PC-9 (cell line): ENCODE measurements at regions not wholly inside any gene's neighbourhood (a gene's known extent, or its start where the extent isn't known, plus 50 kb on each side); places are given as distances from the start of the nearest gene placed in this dataset.
"Not testable (repeated sequence)": the region's sequence is repeated elsewhere in the genome, so short reads cannot be mapped to it uniquely, and the experiment has no call there.

Experiments
- BruUV-seq: library from RNA; stranded (reverse); fragments of 400-500 nt; replicated peaks from 2 replicates; lab custom pipeline; 2021; lab: Mats Ljungman, UMichigan
- CTCF ChIA-PET: fragments of 300-600 bp; sonication (Branson Sonifier 250); formaldehyde crosslinking; loops from one replicate; lab custom pipeline; 2022; ENCODE audit warnings: antibody characterized with exemption; lab: Charles Lee
- POLR2A ChIA-PET: fragments of 300-600 bp; sonication (Branson Sonifier 250); formaldehyde crosslinking; loops from one replicate; lab custom pipeline; 2022; ENCODE audit warnings: antibody characterized with exemption; ENCODE audit not compliant: unreplicated experiment; lab: Charles Lee
- DNase-seq, 2 experiments: peaks; one replicate each; pipeline versions ENCODE4 v3.0.0 to v3.0.0-alpha.2; 2015 to 2022; ENCODE audit warnings: mixed read lengths in 1 of 2
- H2AFZ ChIP-seq: fragments of 200-600 bp; sonication (generic); 2 replicates; pipeline ENCODE4 v1.8.1; 2017; ENCODE audit warnings: antibody characterized with exemption
- H3F3A ChIP-seq: fragments of 200-600 bp; sonication (generic); 2 replicates; pipeline ENCODE4 v1.8.1; 2017; ENCODE audit warnings: antibody characterized with exemption, mild to moderate bottlenecking, low read depth; ENCODE audit not compliant: insufficient read depth
- H3K27ac ChIP-seq: fragments of 200-600 bp; sonication (generic); 2 replicates; pipeline ENCODE4 v1.6.1; 2016; ENCODE audit warnings: mixed run types
- H3K27me3 ChIP-seq: fragments of 200-600 bp; sonication (generic); 2 replicates; pipeline ENCODE4 v1.6.1; 2016; ENCODE audit warnings: low read depth, mixed run types; ENCODE audit not compliant: insufficient read depth
- H3K36me3 ChIP-seq: fragments of 200-600 bp; sonication (generic); 2 replicates; pipeline ENCODE4 v1.6.1; 2016; ENCODE audit warnings: low read depth, mixed run types
- H3K4me1 ChIP-seq: fragments of 200-600 bp; sonication (generic); replicated peaks from 2 replicates; pipeline ENCODE4 v1.6.1; 2016; ENCODE audit warnings: mixed run types; ENCODE audit not compliant: insufficient read depth
- H3K4me2 ChIP-seq: fragments of 200-600 bp; sonication (generic); 2 replicates; pipeline ENCODE4 v1.6.1; 2017; ENCODE audit warnings: mixed run types
- H3K4me3 ChIP-seq: fragments of 200-600 bp; sonication (generic); 2 replicates; pipeline ENCODE4 v1.6.1; 2016; ENCODE audit warnings: mixed run types
- H3K79me2 ChIP-seq: fragments of 200-600 bp; sonication (generic); 2 replicates; pipeline ENCODE4 v1.6.1; 2017; ENCODE audit warnings: low read depth, mixed run types
- H3K9me2 ChIP-seq: fragments of 200-600 bp; sonication (generic); 2 replicates; pipeline ENCODE4 v1.8.1; 2017; ENCODE audit warnings: mild to moderate bottlenecking; ENCODE audit not compliant: insufficient read depth
- H3K9me3 ChIP-seq: fragments of 200-600 bp; sonication (generic); 2 replicates; pipeline ENCODE4 v1.8.1; 2016; ENCODE audit warnings: low read depth; ENCODE audit not compliant: insufficient read depth
- H4K20me1 ChIP-seq: fragments of 200-600 bp; sonication (generic); 2 replicates; pipeline ENCODE4 v1.8.1; 2017; ENCODE audit not compliant: insufficient read depth
- CTCF ChIP-seq: fragments of 200-600 bp; sonication (generic); conservative IDR thresholded peaks from 2 replicates; pipeline ENCODE4 v1.6.1; 2017; ENCODE audit warnings: mixed run types, antibody characterized with exemption, mild to moderate bottlenecking, moderate library complexity
- EZH2 ChIP-seq: fragments of 200-600 bp; sonication (generic); IDR thresholded peaks from 2 replicates; pipeline ENCODE4 v1.8.0; 2017; ENCODE audit warnings: antibody characterized with exemption, low read depth
- intact Hi-C: fragments of 100-400 bp; cut with micrococcal nuclease; formaldehyde crosslinking; loops from one replicate; pipeline ENCODE4 v1.10.0; 2022; ENCODE audit not compliant: unreplicated experiment

DNA sequence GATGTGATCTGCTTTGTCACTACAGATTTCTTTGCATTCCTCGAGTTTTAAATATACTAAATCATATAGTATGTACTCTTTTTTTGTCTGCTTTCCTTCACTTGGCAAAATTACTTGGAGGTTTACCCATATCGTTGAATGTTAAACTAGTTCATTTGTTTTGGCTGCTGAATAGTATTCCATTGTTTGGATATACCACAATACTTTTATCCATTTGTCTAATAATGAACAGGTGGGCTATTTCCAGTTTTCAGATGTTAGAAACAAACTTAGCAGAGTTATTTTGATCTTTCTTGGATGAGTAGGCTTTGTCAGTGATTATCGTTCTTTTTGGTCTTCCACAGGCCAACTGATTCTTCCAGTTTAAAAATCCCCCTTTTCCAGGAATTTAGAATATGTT, 154.0 kb upstream of the TGFBR2 start:
- intact Hi-C loops, result no loop called here

GRCh38 chr3:30453360-30454039, 152.9 kb upstream of the TGFBR2 start:
- Histone ChIP-seq H3K36me3 (no peaks in the 10 kb centered on the region), H3K4me1 (no peaks in the 10 kb centered on the region), H3K4me2 (no peak overlapping the region), H3K9me2 (no peaks in the 10 kb centered on the region), H3K27ac (no peak overlapping the region), H4K20me1 (no peaks in the 10 kb centered on the region), H3K27me3 (no peaks in the 10 kb centered on the region), H3K79me2 (no peaks in the 10 kb centered on the region), H3F3A (no peaks in the 10 kb centered on the region), H3K9me3 (no peaks in the 10 kb centered on the region), H2AFZ (no peak overlapping the region), H3K4me3 (no peak overlapping the region)
- no peak for TF ChIP-seq EZH2
- TF ChIP-seq CTCF, result no peak
- intact Hi-C loops, result no loop called here
- ChIA-PET POLR2A (interaction anchor here (0.6 to 0.7 kb wide), 2 partner anchors 95 to 1138 kb away, joined by 3 read pairs; no protein-coding TSS in a partner anchor), CTCF (no interaction called here)
- DNase-seq, result no peak
- no TSS peak for BruUV-seq

More for the DNA sequence above, 154.0 kb upstream of the TGFBR2 start:
- no peak overlapping the region for H3K27ac ChIP-seq
- no peaks in the 10 kb centered on the region for H3F3A ChIP-seq
- H4K20me1 ChIP-seq, result no peaks in the 10 kb centered on the region
- DNase-seq, result no peak
- no TSS peak for BruUV-seq
- no peak overlapping the region for H3K4me3 ChIP-seq
- CTCF ChIA-PET, result no interaction called here
- H3K27me3 ChIP-seq, result no peaks in the 10 kb centered on the region
- TF ChIP-seq EZH2 (no peak), CTCF (no peak)
- H3K4me2 ChIP-seq, result no peak overlapping the region
- H3K36me3 ChIP-seq, result no peaks in the 10 kb centered on the region
- H2AFZ ChIP-seq, result no peak overlapping the region
- H3K79me2 ChIP-seq, result no peaks in the 10 kb centered on the region
- POLR2A ChIA-PET, result no interaction called here
- no peaks in the 10 kb centered on the region for H3K4me1 ChIP-seq
- H3K9me3 ChIP-seq, result no peaks in the 10 kb centered on the region
- no peaks in the 10 kb centered on the region for H3K9me2 ChIP-seq

DNA sequence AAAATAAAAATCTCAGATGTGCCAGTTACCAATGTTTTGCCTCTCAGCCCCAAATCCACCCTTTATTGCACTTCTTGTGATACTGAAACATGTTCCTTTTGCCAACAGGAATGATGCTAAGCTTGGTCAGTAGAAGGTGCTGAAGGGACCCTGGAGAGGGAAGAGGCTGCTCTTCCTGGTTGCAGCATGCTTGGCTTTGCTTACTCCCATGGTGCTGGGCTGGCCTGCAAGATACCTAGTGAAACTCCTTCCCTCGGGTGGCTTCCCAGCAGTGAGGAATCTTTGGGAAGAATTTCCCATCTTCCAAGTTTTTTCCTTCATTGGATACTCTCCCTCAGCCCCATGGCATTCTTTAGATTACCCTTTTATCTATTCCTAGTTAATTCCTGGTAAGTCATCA, 151.8 kb upstream of the TGFBR2 start:
- no peak for TF ChIP-seq CTCF
- TF ChIP-seq EZH2, result no peak
- H3K4me2 ChIP-seq, result no peak overlapping the region
- no peak for DNase-seq
- POLR2A ChIA-PET, result no interaction called here
- CTCF ChIA-PET, result no interaction called here
- no peaks in the 10 kb centered on the region for H3F3A ChIP-seq
- H4K20me1 ChIP-seq, result no peaks in the 10 kb centered on the region
- H3K4me1 ChIP-seq, result no peaks in the 10 kb centered on the region
- H3K27ac ChIP-seq, result no peak overlapping the region
- intact Hi-C loops, result no loop called here
- no peak overlapping the region for H3K4me3 ChIP-seq
- no TSS peak for BruUV-seq
- H3K9me2 ChIP-seq, result no peaks in the 10 kb centered on the region
- no peaks in the 10 kb centered on the region for H3K9me3 ChIP-seq
- H3K79me2 ChIP-seq, result no peaks in the 10 kb centered on the region
- H3K27me3 ChIP-seq, result no peaks in the 10 kb centered on the region
- H3K36me3 ChIP-seq, result no peaks in the 10 kb centered on the region
- H2AFZ ChIP-seq, result no peak overlapping the region

DNA sequence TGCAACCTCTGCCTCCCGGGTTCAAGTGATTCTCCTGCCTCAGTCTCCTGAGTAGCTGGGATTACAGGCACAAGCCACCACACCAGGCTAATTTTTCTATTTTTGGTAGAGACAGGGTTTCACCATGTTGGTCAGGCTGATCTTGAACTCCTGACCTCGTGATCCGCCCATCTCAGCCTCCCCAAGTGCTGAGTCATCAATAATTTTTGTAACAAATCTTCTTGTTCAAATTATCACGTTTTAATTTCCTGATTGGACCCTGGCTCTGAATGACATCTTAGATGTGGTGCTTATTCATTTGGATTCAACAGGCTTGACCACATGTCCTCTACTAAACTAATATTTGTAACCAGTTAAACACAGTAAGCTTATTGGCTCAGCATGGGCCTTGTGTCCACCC, 151.3 kb upstream of the TGFBR2 start:
- H3K79me2 ChIP-seq, H3K4me1 ChIP-seq, CTCF ChIA-PET, H2AFZ ChIP-seq, H3K36me3 ChIP-seq, H3K9me2 ChIP-seq, POLR2A ChIA-PET, intact Hi-C loops, DNase-seq, H3K27me3 ChIP-seq, H3K9me3 ChIP-seq, BruUV-seq, H4K20me1 ChIP-seq, H3K4me2 ChIP-seq, H3K27ac ChIP-seq, H3K4me3 ChIP-seq, H3F3A ChIP-seq: not testable (repeated sequence)
